HT-29 (cell line): ENCODE measurements at regions not wholly inside any gene's neighbourhood (a gene's known extent, or its start where the extent isn't known, plus 50 kb on each side); places are given as distances from the start of the nearest gene placed in this dataset. TPM values are rescaled to one million over a fixed set of nuclear protein-coding genes. Genes with fewer than 3 reads are reported as not detected.

ENCODE experiments used
- DNase-seq: peaks from one replicate; pipeline ENCODE4 v3.0.0-alpha.2; 2015; ENCODE audit warnings: low spot score
- small RNA-seq: library from RNA; depleted of rRNA; stranded (forward); fragments of <200 nt; gene quantifications from one replicate; pipeline ENCODE3, GENCODE V24; 2014

DNA sequence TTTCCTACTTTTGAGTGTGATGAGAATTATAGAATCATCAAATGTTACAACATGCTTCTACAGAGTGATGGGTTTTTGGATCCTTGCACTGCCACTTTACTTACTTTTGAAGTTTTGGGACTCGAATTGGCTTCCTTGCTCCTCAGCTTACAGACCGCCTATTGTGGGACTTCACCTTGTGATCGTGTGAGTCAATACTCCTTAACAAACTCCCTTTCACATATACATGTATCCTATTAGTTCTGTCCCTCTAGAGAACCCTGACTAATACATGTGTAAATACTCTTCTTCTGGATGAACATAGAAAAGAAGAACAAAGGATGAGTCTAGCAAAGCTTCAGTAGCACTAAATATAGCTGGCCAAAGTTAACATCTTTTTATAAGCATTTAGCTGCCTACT, 98.7 kb upstream of the PDE4D start:
- DNase-seq, result no peak

GRCh38 chr5:59988396-59988795, 94.9 kb upstream of the PDE4D start:
- no peak for DNase-seq

- DNase-seq, result no peak
Observed at GRCh38 chr5:59976342-59976741, 82.8 kb upstream of the PDE4D start.

- DNase-seq, result no peak
Observed at GRCh38 chr5:59972043-59972442, 78.5 kb upstream of the PDE4D start.

DNA sequence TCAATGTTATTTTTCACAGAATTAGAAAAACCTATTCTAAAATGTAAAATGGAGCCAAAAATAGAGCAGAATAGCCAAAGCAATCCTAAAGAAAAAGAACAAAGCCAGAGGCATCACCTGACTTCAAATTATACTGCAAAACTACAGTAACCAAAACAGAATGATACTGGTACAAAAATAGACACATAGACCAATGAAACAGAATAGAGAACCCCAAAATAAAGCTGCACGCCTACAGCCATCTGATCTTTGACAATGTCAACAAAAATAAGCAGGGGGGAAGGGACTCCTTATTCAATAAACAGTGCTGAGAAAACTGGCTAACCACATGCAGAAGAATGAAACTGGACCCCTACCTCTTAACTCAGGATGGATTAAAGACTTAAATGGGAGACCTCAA, 65.8 kb upstream of the PDE4D start:
- no peak for DNase-seq

DNA sequence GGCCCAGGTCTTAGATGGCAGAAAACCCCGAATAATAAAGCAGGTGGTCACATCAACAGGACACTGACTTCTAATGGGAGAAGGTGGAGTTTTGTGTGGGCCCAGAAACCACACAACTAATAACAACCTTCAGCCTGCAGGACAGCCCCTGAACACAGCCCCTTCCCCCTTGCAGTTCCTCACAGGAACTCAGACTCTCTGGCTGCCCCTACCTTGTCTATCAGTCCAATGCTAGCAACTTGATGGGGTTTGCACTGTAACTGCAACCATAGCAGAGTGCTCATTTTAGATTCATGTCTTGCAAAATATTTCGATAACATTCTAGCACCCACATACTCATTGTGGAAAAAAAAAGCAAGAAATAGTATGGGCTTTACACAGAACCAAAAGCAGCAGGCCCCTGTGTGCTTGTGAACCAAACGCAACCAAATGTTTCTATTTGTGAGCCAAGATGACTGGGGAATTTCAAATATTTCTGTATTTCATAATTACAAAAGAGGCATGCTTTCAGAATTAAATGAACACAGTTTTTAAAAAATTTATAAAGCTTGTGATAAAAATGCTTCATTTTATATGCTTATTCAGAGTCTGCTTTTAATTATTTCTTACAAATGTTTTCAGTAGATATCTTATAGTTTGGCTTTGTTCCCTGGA, 62.7 kb upstream of the PDE4D start:
- no peak for DNase-seq

- no peak for DNase-seq
Observed at GRCh38 chr5:59955241-59955640, 61.7 kb upstream of the PDE4D start.

DNA sequence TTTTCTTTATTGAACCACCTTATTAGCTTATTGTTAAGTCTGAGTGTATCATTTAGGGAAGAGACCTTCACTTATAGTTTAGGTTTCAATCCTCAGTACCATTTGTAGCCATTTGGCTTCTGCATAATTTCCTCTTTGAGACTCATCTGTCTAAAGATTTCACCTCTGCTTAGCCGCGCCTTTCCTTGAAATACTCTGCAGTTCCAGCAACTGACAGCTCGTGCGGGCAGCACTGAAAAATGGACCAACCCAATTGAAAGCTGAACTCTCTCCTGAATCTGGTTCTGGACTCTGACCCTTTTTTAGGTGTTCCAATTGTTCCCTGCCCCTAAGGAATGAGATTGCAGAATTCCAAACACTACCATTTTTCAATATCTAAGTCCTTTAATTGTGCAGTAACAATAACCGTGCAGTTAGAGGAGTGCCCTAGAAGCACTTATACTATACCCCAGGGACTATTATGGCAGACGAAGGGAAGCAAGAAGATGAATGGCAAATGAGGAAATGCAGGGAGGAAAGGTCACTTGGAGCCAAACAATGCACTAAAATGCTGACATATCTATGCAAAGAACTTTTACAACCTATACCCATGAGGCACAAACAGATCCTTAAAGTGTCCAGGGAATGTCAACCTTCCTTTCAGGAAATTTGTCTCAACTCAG, 50.1 kb upstream of the PDE4D start:
- no peak for DNase-seq

Small RNA genes lying in the stretch of these regions (small RNA-seq; reads per million reads assigned to genes)
- gene RNU6-806P, result not detected
